PC-9 (cell line): ENCODE measurements at regions not wholly inside any gene's neighbourhood (a gene's known extent, or its start where the extent isn't known, plus 50 kb on each side); places are given as distances from the start of the nearest gene placed in this dataset.

ENCODE experiments used
- BruUV-seq: library from RNA; stranded (reverse); fragments of 400-500 nt; replicated peaks from 2 replicates; lab custom pipeline; 2021; lab: Mats Ljungman, UMichigan
- CTCF ChIA-PET: fragments of 300-600 bp; sonication (Branson Sonifier 250); formaldehyde crosslinking; loops from one replicate; lab custom pipeline; 2022; ENCODE audit warnings: antibody characterized with exemption; lab: Charles Lee
- POLR2A ChIA-PET: fragments of 300-600 bp; sonication (Branson Sonifier 250); formaldehyde crosslinking; loops from one replicate; lab custom pipeline; 2022; ENCODE audit warnings: antibody characterized with exemption; ENCODE audit not compliant: unreplicated experiment; lab: Charles Lee
- DNase-seq, 2 experiments: peaks; one replicate each; pipeline versions ENCODE4 v3.0.0 to v3.0.0-alpha.2; 2015 to 2022; ENCODE audit warnings: mixed read lengths in 1 of 2
- H2AFZ ChIP-seq: fragments of 200-600 bp; sonication (generic); 2 replicates; pipeline ENCODE4 v1.8.1; 2017; ENCODE audit warnings: antibody characterized with exemption
- H3F3A ChIP-seq: fragments of 200-600 bp; sonication (generic); 2 replicates; pipeline ENCODE4 v1.8.1; 2017; ENCODE audit warnings: antibody characterized with exemption, mild to moderate bottlenecking, low read depth; ENCODE audit not compliant: insufficient read depth
- H3K27ac ChIP-seq: fragments of 200-600 bp; sonication (generic); 2 replicates; pipeline ENCODE4 v1.6.1; 2016; ENCODE audit warnings: mixed run types
- H3K27me3 ChIP-seq: fragments of 200-600 bp; sonication (generic); 2 replicates; pipeline ENCODE4 v1.6.1; 2016; ENCODE audit warnings: low read depth, mixed run types; ENCODE audit not compliant: insufficient read depth
- H3K36me3 ChIP-seq: fragments of 200-600 bp; sonication (generic); 2 replicates; pipeline ENCODE4 v1.6.1; 2016; ENCODE audit warnings: low read depth, mixed run types
- H3K4me1 ChIP-seq: fragments of 200-600 bp; sonication (generic); replicated peaks from 2 replicates; pipeline ENCODE4 v1.6.1; 2016; ENCODE audit warnings: mixed run types; ENCODE audit not compliant: insufficient read depth
- H3K4me2 ChIP-seq: fragments of 200-600 bp; sonication (generic); 2 replicates; pipeline ENCODE4 v1.6.1; 2017; ENCODE audit warnings: mixed run types
- H3K4me3 ChIP-seq: fragments of 200-600 bp; sonication (generic); 2 replicates; pipeline ENCODE4 v1.6.1; 2016; ENCODE audit warnings: mixed run types
- H3K79me2 ChIP-seq: fragments of 200-600 bp; sonication (generic); 2 replicates; pipeline ENCODE4 v1.6.1; 2017; ENCODE audit warnings: low read depth, mixed run types
- H3K9me2 ChIP-seq: fragments of 200-600 bp; sonication (generic); 2 replicates; pipeline ENCODE4 v1.8.1; 2017; ENCODE audit warnings: mild to moderate bottlenecking; ENCODE audit not compliant: insufficient read depth
- H3K9me3 ChIP-seq: fragments of 200-600 bp; sonication (generic); 2 replicates; pipeline ENCODE4 v1.8.1; 2016; ENCODE audit warnings: low read depth; ENCODE audit not compliant: insufficient read depth
- H4K20me1 ChIP-seq: fragments of 200-600 bp; sonication (generic); 2 replicates; pipeline ENCODE4 v1.8.1; 2017; ENCODE audit not compliant: insufficient read depth
- CTCF ChIP-seq: fragments of 200-600 bp; sonication (generic); conservative IDR thresholded peaks from 2 replicates; pipeline ENCODE4 v1.6.1; 2017; ENCODE audit warnings: mixed run types, antibody characterized with exemption, mild to moderate bottlenecking, moderate library complexity
- EZH2 ChIP-seq: fragments of 200-600 bp; sonication (generic); IDR thresholded peaks from 2 replicates; pipeline ENCODE4 v1.8.0; 2017; ENCODE audit warnings: antibody characterized with exemption, low read depth
- intact Hi-C: fragments of 100-400 bp; cut with micrococcal nuclease; formaldehyde crosslinking; loops from one replicate; pipeline ENCODE4 v1.10.0; 2022; ENCODE audit not compliant: unreplicated experiment

DNA sequence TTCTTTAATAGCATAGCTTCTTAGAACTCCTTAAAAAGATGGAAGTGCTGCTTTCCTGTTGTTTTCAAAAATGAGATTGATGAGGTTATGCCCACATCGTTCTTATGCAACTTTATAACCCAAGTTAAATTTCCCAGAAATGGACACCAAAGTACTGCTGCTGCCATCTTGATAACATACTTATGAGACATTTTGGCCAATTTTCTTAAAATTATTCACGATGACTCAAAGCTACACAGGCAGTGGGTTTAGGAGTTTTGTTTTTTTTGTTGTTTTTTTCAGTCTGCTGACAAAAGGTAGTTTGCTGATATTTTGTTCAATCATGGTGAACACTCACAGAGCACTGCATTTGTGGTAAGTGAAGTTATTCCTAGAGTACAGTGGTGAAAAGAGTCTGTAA, 54.9 kb upstream of the RFC3 start:
- Histone ChIP-seq H3K4me3 (no peak overlapping the region), H4K20me1 (no peaks in the 10 kb centered on the region), H3K4me1 (no peaks in the 10 kb centered on the region), H3K4me2 (no peak overlapping the region), H3K79me2 (no peaks in the 10 kb centered on the region), H3K27me3 (no peaks in the 10 kb centered on the region), H3K36me3 (no peaks in the 10 kb centered on the region), H3F3A (no peaks in the 10 kb centered on the region), H3K9me2 (no peaks in the 10 kb centered on the region), H3K9me3 (peaks cover 4% of the 10 kb centered on the region; the same call in 1 of the 2 replicates), H2AFZ (no peak overlapping the region), H3K27ac (no peak overlapping the region)
- BruUV-seq: no TSS peak
- CTCF ChIA-PET: no interaction called here
- POLR2A ChIA-PET: no interaction called here
- DNase-seq: no peak
- intact Hi-C loops: no loop called here
- TF ChIP-seq CTCF (no peak), EZH2 (no peak)

DNA sequence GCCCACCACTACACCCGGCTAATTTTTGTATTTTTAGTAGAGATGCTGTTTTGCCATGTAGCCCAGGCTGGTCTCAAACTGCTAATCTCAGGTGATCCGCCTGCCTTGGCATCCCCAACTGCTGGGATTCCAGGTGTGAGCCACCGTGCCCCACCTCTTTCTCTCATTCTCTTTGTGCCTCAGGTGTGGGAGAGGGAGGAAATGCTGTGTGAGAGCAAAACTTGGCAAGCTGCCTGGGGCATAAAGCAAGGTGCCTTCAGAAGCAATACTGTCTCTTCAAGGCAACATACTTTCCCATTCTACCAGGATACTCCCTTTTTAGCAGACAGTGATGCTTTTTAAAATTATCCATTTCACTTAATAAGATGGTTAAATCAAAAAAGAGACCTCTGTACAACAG, 53.2 kb upstream of the RFC3 start:
- intact Hi-C loops: no loop called here
- BruUV-seq: no TSS peak

DNA sequence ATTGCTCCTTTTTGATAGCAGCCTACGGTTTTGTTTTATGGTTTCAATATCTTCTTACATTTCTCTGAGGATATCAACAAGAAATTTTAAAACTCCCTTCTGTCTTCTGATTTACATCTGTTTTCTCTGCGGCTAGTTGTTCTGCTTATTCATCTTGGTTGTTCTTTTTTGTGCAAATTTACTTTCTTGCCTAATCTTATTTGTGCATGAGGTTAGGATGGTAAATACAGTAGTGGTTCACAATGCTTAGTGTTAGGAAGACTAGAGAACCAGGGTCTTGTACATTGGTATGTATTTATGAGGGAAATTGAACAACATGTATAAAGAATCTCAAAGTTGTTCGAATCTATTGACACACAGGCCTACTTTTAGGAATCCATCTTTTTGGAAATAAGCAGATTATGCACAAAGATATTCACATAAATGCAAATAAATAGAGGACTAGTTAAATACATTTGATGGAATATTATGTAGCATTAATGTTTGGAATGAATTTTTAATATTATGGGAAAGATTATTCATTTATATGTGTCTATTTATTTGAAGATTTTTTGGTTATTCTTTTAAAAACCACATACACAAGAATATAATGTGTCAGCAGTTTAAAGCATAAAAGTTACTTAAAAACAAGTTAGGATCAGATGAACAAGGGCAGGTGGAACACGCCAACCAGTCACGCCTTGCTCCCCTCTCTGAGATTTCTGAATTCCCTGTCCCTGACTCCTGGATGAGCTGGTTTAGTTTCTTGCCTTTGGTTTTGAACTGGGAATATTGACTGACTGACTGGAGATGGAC, 51.4 kb upstream of the RFC3 start:
- H3K36me3 ChIP-seq: no peaks in the 10 kb centered on the region
- no peaks in the 10 kb centered on the region for H3F3A ChIP-seq
- H4K20me1 ChIP-seq: no peaks in the 10 kb centered on the region
- peaks cover 4% of the 10 kb centered on the region; the same call in 1 of the 2 replicates for H3K9me3 ChIP-seq
- TF ChIP-seq CTCF (no peak), EZH2 (no peak)
- H3K4me1 ChIP-seq: no peaks in the 10 kb centered on the region
- H2AFZ ChIP-seq: no peak overlapping the region
- H3K9me2 ChIP-seq: no peaks in the 10 kb centered on the region
- no peak overlapping the region for H3K4me2 ChIP-seq
- BruUV-seq: no TSS peak
- no peak for DNase-seq
- CTCF ChIA-PET: no interaction called here
- intact Hi-C loops: no loop called here
- no peaks in the 10 kb centered on the region for H3K27me3 ChIP-seq
- no peaks in the 10 kb centered on the region for H3K79me2 ChIP-seq
- POLR2A ChIA-PET: interaction anchor here (0.7 kb wide), 1 partner anchor 9 kb away, joined by 4 read pairs; no protein-coding TSS in a partner anchor
- H3K4me3 ChIP-seq: no peak overlapping the region
- no peak overlapping the region for H3K27ac ChIP-seq

More for the DNA sequence above, 53.2 kb upstream of the RFC3 start:
- Histone ChIP-seq H3K79me2 (no peaks in the 10 kb centered on the region), H3F3A (no peaks in the 10 kb centered on the region), H3K36me3 (no peaks in the 10 kb centered on the region), H3K4me2 (no peak overlapping the region), H4K20me1 (no peaks in the 10 kb centered on the region), H3K4me1 (no peaks in the 10 kb centered on the region), H3K9me3 (peaks cover 4% of the 10 kb centered on the region; the same call in 1 of the 2 replicates), H3K9me2 (no peaks in the 10 kb centered on the region), H3K27ac (no peak overlapping the region), H2AFZ (no peak overlapping the region), H3K27me3 (no peaks in the 10 kb centered on the region), H3K4me3 (no peak overlapping the region)
- TF ChIP-seq CTCF (no peak), EZH2 (no peak)
- ChIA-PET CTCF (no interaction called here), POLR2A (no interaction called here)
- DNase-seq: no peak
